ENCODE measurements at regions not wholly inside any gene's neighbourhood (a gene's known extent, or its start where the extent isn't known, plus 50 kb on each side); places are given as distances from the start of the nearest gene placed in this dataset.

- TF ChIP-seq CERS6 (CRISPR knock-in tag; IDR thresholded peaks at IDR 0.05) (no peak), UBTF (CRISPR knock-in tag; IDR thresholded peaks at IDR 0.05) (no peak), NFYB (CRISPR knock-in tag; IDR thresholded peaks at IDR 0.05) (no peak), ASH2L (IDR thresholded peaks at IDR 0.05; ENCODE audit: insufficient read length, low read depth, low read length) (no peak), TBL1XR1 (IDR thresholded peaks at IDR 0.05; ENCODE audit: borderline replicate concordance, low read length, partially characterized antibody) (no peak), MAFK (conservative IDR thresholded peaks at IDR 0.05 in 1 of 2, IDR thresholded peaks at IDR 0.05 in 1 of 2; ENCODE audit: low read length in 2 of 2) (no peak)
Observed at GRCh38 chrX:137792214-137792613, 226.3 kb downstream of the ZIC3 start.
